Middle frontal gyrus (tissue), 1 donor: ENCODE measurements at regions not wholly inside any gene's neighbourhood (a gene's known extent, or its start where the extent isn't known, plus 50 kb on each side); places are given as distances from the start of the nearest gene placed in this dataset.
"Not testable (repeated sequence)": the region's sequence is repeated elsewhere in the genome, so short reads cannot be mapped to it uniquely, and the experiment has no call there.

ENCODE experiments used
- DNase-seq: peaks from one replicate; pipeline ENCODE4 v3.0.0-alpha.2; 2015; ENCODE audit warnings: low spot score; ENCODE audit errors: extremely low spot score

- DNase-seq: no peak
These were observed 245.9 kb upstream of the PODXL start for GRCh38 chr7:131802195-131802864.

DNA sequence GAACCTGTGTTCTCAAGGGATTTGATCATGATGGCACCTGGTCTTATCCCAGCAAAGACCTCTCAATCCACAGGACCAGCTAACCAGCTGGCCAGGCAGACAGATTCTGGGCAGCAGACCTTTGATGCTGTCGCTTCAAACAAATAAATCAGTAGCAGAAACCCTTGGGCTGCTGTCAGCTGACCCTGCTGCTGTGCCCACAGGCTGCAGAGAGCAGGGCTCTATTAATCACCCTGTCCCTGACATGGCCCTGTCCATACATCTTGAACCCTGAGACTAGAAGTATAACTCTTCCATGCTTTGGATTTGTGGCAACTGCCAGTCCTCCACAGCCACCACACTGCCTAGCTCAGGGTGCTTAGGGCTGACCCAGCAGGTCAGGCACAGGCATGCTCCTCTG lies 244.1 kb upstream of the PODXL start:
- DNase-seq: no peak

DNA sequence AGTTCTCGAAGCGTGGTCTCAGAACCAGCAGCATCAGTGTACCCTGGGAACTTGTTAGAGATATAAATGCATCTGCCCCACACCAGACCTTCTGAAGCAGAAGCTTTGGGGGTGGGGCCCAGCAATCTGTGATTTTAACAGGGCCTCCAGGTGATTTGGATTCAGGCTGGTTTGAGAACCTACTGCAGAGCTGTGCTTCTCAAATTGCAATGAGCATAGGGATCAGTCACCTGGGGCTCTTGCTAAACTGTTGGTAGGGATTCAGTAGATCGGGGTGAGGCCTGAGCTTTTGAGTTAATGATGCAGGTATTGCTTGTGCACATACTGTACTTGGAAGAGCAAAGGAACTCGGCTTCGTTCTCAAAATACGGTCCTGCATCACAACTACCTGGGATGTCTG lies 243.6 kb upstream of the PODXL start:
- no peak for DNase-seq

DNA sequence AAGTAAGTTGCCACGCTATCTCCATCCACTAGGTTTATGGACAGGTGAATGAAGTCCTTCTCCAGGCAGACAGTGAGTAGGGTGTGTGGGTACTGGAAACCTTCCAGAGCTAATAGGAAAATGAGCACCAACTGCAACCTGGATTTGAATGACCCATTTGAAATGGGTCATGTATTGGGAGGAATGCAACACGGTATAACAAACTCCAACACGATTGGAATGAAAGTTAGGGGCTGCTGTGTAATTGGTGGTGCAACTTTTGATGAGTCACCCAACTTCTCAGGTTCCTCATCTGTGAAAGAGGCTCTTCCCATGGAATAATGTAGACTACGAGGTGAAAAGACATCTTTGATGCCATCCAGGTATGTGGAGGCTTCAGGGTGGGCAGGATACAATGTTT lies 241.4 kb upstream of the PODXL start:
- DNase-seq: no peak

- DNase-seq: no peak
These were observed 239.0 kb upstream of the PODXL start for GRCh38 chr7:131795400-131795799.

DNA sequence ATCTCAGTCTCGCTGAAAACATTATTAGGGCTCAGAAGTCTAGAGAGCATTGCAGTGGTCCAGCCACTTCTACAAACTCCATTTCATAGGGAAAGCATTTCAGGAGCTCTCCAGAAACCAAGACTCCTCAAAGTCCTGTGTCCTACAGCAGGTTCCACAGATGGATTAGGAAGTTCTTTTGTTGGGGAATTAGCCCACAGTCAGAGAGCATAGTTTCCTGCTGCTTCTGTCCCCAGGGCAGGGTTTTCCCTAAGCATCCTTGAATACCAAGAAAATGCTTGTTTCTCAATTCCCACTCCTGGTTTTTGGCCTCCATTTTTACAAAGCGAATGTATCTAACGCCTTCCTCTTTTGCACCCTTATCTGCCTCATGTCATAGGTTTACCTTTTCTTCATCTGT lies 235.9 kb upstream of the PODXL start:
- no peak for DNase-seq

DNA sequence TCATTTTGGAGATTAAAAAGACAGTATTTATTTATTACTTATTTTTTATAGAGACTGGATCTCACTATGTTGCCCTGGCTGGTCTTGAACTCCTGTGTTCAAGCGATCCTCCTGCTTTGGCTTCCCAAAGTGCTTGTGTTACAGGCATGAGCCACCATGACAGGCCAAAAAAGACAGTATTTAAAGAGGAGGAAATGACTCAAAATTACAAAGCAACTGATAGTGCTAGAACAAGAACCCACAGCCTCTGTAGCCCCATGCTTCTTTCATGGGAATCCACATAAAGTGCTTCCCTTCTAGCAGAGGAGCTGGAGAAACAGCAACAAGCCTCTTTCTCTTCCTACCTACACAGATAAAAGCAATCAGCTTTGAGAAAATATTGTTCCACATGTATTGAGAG lies 230.7 kb upstream of the PODXL start:
- DNase-seq: no peak

DNA sequence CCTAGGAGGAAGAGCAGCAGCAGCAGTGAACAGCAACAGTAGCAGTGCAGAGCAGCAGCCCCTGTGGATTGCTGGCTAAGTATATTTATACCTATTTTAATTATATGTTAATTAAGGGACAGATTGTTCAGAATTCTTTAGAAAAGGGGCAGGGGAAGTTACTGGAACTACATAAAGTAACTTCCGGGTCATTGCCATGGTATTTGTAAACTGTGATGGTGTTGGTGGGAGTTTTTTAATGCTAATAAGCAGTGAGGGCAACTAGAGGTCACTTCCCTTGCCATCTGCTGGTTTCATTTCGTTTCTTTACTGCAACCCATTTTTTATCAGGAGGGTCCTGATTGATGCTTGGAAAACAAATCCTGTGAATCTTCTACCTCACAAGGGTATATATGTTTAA lies 229.8 kb upstream of the PODXL start:
- no peak for DNase-seq

- no peak for DNase-seq
These were observed 222.2 kb upstream of the PODXL start for GRCh38 chr7:131778601-131779000.

- no peak for DNase-seq
These were observed 218.2 kb upstream of the PODXL start for GRCh38 chr7:131774419-131775220.

DNA sequence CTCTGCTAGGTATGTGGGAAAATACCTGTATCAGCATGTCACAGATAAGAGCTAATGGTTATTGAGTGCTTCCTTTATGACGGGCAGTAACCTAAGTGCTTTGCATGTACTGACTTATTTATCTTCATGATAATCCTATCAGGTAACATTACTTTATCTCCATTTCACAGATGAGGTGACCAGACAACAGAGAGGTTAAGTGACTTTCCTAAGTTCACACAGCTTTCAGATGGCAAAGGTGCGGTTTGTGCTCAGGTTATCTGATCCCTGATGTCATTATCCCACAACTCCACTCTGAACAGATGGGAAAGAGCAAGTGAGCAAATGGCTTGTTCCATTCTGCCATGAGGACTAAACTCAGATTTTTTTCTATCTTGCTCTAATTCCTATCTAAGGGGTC lies 217.0 kb upstream of the PODXL start:
- DNase-seq: no peak

DNA sequence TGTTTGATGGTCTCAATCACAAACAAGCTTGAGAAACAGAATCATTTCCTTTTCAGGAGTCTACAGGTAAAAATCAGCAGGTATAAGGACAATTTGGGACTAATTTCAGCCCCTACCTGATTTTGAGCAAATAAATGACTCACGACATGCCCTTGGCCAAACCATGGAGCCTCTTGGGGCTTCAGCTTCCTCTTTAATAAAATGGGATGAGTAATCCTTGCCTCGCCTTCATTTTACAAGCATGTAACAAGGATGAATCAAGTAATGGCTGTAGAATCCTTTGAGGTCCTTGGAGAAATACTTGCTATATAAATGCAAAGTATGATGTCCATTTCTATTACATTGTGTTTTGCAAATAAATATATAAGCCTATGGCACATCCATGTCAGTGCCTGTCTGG lies 212.8 kb upstream of the PODXL start:
- DNase-seq: no peak

DNA sequence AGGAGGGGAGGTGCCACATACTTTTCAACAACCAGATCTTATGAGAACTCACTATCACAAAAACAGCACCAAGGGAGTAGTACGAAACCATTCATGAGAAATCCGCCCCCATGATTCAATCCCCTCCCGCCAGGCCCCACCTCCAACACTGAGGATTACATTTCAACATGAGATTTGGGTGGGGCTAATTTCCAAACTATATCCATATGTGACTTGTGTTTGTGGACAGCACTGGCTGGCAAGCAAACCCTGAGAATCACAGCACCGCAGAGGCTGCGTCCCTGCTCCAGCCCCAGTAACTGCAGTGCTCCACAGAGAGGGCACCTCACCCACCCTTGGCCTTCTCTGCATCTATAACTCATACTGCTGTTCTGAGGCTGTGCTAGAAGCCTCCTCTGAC lies 211.2 kb upstream of the PODXL start:
- no peak for DNase-seq

GRCh38 chr7:131765575-131765974 lies 209.1 kb upstream of the PODXL start:
- no peak for DNase-seq

GRCh38 chr7:131764143-131764775 lies 207.8 kb upstream of the PODXL start:
- no peak for DNase-seq

DNA sequence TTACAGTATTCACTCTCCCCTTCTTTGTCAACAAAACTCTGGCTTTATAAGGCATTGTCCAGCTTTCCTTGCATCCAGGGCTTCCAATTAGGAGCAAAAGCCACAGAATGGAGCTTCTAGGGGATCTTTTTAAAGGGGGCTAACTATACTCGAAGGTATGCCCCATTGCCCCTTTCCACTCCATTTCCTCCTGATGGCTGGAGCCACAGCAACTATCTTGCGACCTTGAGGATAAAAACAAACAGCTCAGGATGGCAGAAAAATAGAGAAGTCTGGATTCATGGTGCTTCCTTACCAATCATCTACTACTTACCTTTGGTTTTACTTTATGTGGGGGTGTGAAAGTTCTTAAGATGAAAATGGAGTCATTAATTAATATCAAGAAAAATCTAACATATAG lies 206.3 kb upstream of the PODXL start:
- no peak for DNase-seq

DNA sequence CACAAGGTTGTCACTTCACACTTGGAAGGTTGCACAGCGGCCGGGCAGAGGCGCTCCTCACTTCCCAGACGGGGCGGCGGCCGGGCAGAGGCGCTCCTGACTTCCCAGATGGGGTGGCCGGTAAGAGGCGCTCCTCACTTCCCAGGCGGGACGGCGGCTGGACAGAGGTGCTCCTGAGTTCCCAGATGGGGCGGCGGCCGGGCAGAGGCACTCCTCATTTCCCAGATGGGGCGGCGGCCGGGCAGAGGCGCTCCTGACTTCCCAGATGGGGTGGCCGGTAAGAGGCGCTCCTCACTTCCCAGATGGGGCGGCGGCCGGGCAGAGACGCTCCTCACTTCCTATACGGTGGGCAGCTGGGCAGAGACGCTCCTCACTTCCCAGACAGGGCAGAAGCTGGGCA lies 199.4 kb upstream of the PODXL start:
- DNase-seq: not testable (repeated sequence)

GRCh38 chr7:131753620-131754222 lies 197.3 kb upstream of the PODXL start:
- DNase-seq: no peak

DNA sequence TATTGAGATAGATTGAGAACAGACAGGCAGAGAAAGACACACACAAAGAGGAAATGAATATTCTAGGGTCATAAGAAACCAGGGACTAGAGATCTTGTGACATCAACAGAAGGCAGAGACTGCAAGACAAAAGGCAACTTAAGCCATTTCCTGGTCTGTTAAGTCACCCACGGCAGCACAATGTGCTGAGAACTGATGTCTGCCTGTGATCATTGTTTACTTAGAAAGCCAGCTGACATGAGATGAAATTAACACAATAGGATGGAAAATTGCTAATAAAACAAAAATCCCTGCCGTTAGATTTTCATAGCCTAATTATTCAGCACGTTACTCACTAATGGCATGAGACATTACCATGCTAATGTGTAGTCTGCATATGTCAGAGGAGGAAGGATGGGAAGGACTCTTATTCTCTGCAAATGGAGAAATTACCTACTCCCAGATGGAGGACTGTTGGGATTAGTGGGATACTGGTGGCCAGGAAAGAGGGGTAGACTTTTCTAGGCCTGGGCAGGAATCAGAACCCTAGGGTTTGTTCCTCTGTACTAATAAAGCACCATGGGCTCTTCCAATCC lies 191.3 kb upstream of the PODXL start:
- DNase-seq: no peak

GRCh38 chr7:131745390-131746248 lies 189.2 kb upstream of the PODXL start:
- DNase-seq: no peak

GRCh38 chr7:131741446-131741845 lies 185.0 kb upstream of the PODXL start:
- no peak for DNase-seq
